ENCODE measurements at regions not wholly inside any gene's neighbourhood (a gene's known extent, or its start where the extent isn't known, plus 50 kb on each side); places are given as distances from the start of the nearest gene placed in this dataset.

DNA sequence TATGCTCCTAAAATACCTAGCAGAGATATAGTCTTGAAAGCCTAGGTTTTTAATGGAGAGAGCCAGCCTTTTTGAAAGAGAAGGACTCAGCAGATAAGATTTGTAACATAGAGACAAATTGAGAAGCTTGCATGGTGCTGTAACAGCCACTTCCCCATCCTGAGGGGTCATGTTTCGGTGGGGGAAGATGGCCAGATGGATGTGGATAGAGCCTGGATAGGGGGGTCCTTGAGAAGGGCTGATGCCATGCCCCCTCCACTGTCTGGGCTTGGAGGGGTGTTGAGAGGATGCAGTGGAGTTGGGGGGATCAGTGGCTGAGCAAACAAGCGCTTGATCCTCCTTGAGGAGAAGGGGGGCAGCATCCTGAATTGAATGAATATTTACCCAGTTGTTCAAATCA, 178.0 kb upstream of the HS6ST1 start:
- H3K27ac Mint-ChIP-seq = no peak overlapping the region
- ATAC-seq (no peak), DNase-seq (ENCODE audit: low spot score in 2 of 2) (no peak)
- H3K9me3 Mint-ChIP-seq = no peaks in the 10 kb centered on the region
- H3K36me3 Mint-ChIP-seq = no peaks in the 10 kb centered on the region

- DNase-seq (ENCODE audit: low spot score in 2 of 2) (peak in 1 of 2 donors; percentile 41), ATAC-seq (no peak)
- no peaks in the 10 kb centered on the region for H3K9me3 Mint-ChIP-seq
- H3K27ac Mint-ChIP-seq = no peak overlapping the region
- no peaks in the 10 kb centered on the region for H3K36me3 Mint-ChIP-seq
These were observed 178.8 kb upstream of the HS6ST1 start for GRCh38 chr2:128497461-128497860.

DNA sequence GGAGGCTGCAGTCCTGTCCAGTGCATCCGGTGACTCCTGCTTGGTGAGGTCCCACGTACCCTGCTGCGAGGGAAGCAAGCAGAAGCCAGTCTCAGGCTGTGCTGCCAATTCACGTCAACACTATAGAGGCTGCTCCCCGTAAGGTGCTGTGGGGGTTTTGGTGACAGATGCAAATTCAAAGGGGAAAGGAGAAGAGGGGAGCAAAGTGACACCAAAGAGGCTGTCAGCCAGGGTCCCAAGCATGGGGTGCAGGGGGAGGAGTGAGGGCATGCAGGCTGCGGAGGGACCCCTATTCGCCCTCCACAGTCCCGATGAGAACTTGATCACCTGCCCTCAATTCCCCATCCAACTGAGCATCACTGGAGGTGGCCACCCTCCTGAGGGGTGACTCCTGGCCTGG, 179.4 kb upstream of the HS6ST1 start:
- no peaks in the 10 kb centered on the region for H3K36me3 Mint-ChIP-seq
- H3K27ac Mint-ChIP-seq = no peak overlapping the region
- DNase-seq (ENCODE audit: low spot score in 2 of 2) = peak in 1 of 2 donors; percentile 33
- H3K9me3 Mint-ChIP-seq = no peaks in the 10 kb centered on the region
- no peak for ATAC-seq

- no peak for ATAC-seq
- H3K27ac Mint-ChIP-seq = no peak overlapping the region
- DNase-seq (ENCODE audit: low spot score in 2 of 2) = peak in 1 of 2 donors; percentile 30
These were observed 179.9 kb upstream of the HS6ST1 start for GRCh38 chr2:128498589-128498988.

GRCh38 chr2:128499367-128500137, 180.9 kb upstream of the HS6ST1 start:
- H3K9me3 Mint-ChIP-seq = no peaks in the 10 kb centered on the region
- no peak overlapping the region for H3K27ac Mint-ChIP-seq
- ATAC-seq (no peak), DNase-seq (ENCODE audit: low spot score in 2 of 2) (peak in 1 of 2 donors; percentile 28)
- no peaks in the 10 kb centered on the region for H3K36me3 Mint-ChIP-seq

More at GRCh38 chr2:128498589-128498988, 179.9 kb upstream of the HS6ST1 start:
- Mint-ChIP-seq H3K9me3 (no peaks in the 10 kb centered on the region), H3K36me3 (no peaks in the 10 kb centered on the region)

GRCh38 chr2:128500138-128500800, 181.6 kb upstream of the HS6ST1 start:
- Mint-ChIP-seq H3K36me3 (no peaks in the 10 kb centered on the region), H3K9me3 (no peaks in the 10 kb centered on the region), H3K27ac (no peak overlapping the region)
- DNase-seq (ENCODE audit: low spot score in 2 of 2) (peak in 1 of 2 donors; percentile 18), ATAC-seq (no peak)

DNA sequence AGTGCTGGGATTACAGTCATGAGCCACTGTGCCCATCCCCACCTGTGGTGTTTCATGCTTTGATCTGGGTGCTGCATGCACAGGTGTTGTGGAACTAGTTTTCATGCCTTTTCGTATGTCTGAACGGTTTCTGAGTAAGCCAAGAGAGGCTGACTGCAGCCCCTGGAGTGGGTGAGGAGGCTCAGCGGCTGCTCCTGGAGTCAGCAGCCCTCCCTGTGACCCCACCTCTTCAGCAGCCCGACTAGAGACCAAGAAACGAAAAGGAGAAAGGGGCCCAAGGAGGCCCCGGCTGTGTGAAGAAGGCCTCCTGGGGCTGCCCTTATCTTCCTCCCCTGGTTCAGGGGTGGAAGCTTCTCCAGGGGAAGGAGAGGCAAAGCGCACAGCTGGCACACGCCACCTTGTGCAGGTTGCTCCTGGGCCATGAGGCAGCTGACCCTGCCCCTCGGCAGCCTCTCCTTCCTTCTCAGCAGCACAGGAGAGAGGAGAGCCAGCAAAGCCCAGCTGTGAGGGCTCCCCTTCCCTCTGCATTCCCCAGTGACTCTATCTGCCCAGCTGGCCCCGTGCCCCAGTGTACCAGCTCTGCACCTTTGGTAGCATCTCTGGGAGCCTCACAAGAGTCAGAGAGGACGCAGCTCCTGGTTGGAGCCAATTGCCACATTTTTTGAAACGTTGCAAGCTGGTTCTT, 182.5 kb upstream of the HS6ST1 start:
- H3K9me3 Mint-ChIP-seq = no peaks in the 10 kb centered on the region
- no peak overlapping the region for H3K27ac Mint-ChIP-seq
- H3K36me3 Mint-ChIP-seq = no peaks in the 10 kb centered on the region
- ATAC-seq (no peak), DNase-seq (ENCODE audit: low spot score in 2 of 2) (peak in 1 of 2 donors; percentile 28)

- no peaks in the 10 kb centered on the region for H3K9me3 Mint-ChIP-seq
- DNase-seq (ENCODE audit: low spot score in 2 of 2) (peak in 1 of 2 donors; percentile 28), ATAC-seq (no peak)
- peak overlapping the region in 1 of 2 donors; percentile 6 for H3K27ac Mint-ChIP-seq
- no peaks in the 10 kb centered on the region for H3K36me3 Mint-ChIP-seq
These were observed 183.0 kb upstream of the HS6ST1 start for GRCh38 chr2:128501700-128502099.

DNA sequence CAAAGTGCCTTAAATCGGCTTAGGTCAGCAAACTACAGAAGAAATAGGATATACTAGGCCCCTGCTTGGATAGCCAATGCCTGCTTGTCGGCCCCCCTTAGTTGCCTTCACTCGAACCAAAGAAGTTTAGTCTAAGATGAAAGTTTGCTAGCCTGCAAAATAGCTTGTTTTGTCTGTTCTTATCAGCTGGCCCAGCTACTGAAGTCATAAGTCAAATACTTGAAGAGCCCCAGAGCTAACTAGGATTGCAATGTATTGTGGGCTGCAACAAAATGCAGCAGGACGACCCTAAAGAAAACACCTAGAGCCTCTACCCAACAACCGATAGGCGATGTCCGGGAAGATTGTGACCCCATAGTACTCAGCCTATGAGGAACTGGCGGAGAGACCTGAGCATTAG, 183.5 kb upstream of the HS6ST1 start:
- ATAC-seq (no peak), DNase-seq (ENCODE audit: low spot score in 2 of 2) (no peak)
- H3K36me3 Mint-ChIP-seq = no peaks in the 10 kb centered on the region
- no peak overlapping the region for H3K27ac Mint-ChIP-seq
- no peaks in the 10 kb centered on the region for H3K9me3 Mint-ChIP-seq

DNA sequence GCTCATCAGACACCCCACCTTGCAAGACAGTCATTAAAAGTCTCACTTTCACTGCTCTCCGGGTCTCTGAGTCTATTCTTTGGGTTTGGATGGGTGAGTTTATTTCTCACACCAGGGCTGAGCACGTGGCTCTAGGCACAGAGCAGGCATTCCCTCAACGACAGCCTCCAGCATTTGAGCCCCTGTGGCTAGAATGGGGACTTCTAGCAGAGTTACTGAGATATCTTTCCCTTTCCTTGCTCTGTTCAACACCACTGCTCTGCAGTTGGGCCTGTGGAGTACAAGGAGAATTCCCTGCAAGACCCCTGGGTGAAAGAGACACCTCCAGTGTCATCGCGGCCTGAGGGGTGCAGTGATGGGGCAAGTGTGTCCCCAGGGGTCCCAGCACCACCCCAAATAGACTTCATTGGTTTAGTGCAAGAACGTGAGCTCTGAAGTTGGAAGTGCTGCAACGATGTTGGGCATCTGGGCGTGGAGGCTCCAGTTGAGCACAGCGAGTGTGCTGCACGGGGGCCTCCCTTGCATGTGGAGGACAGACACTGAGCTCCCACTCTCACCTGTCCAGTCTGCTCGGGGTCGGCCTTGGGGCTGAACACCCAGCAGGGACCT, 184.1 kb upstream of the HS6ST1 start:
- no peak for ATAC-seq

DNA sequence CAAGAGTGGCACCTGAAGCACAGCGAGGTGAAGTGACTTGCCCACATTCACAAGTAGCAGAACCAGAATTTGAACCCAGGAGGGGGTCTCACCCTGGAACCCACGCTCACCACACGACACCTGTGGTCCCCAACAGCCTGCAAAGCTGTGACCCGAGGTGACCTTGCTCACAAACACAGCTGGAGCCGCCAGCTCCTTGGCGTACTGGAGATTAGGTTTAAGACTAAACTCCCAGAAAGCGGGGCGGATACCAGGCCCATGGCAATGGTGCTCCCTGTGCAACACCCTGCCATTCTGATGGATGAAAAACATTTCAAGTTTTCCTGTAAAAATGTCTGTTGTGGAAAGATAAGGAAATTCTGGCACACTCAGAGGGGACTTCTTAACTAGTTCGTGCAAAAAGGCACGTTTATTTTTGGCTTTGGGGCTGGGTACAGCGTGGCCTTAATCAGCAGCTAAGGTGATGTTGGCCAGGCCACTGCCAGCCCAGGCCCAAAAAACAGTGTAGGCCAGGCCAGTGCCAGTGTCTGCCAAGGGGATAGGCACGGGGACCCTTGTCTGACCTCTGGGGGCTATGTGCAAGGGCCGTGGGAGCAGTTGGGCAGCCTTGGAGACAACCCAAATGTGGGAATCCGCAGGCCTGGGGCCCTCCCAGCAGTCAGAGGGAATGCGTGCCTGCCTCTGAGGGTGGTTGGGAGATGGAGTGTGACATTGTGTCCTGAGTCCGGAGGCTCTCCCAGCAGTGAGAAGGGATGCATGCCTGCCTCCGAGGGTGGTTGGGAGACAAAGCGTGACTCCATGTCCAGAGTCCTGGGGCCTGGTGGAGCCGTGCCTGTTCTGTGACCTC, 185.0 kb upstream of the HS6ST1 start:
- ATAC-seq = no peak
- DNase-seq (ENCODE audit: low spot score in 2 of 2) = peak in 1 of 2 donors; percentile 51
- Mint-ChIP-seq H3K9me3 (no peaks in the 10 kb centered on the region), H3K27ac (no peak overlapping the region), H3K36me3 (no peaks in the 10 kb centered on the region)

More for the DNA sequence above, 184.1 kb upstream of the HS6ST1 start:
- no peaks in the 10 kb centered on the region for H3K9me3 Mint-ChIP-seq
- no peaks in the 10 kb centered on the region for H3K36me3 Mint-ChIP-seq
- H3K27ac Mint-ChIP-seq = no peak overlapping the region
- DNase-seq (ENCODE audit: low spot score in 2 of 2) = peak in 1 of 2 donors; percentile 53

GRCh38 chr2:128504246-128505149, 185.8 kb upstream of the HS6ST1 start:
- H3K9me3 Mint-ChIP-seq = no peaks in the 10 kb centered on the region
- H3K27ac Mint-ChIP-seq = no peak overlapping the region
- H3K36me3 Mint-ChIP-seq = no peaks in the 10 kb centered on the region
- DNase-seq (ENCODE audit: low spot score in 2 of 2) = no peak
- no peak for ATAC-seq

DNA sequence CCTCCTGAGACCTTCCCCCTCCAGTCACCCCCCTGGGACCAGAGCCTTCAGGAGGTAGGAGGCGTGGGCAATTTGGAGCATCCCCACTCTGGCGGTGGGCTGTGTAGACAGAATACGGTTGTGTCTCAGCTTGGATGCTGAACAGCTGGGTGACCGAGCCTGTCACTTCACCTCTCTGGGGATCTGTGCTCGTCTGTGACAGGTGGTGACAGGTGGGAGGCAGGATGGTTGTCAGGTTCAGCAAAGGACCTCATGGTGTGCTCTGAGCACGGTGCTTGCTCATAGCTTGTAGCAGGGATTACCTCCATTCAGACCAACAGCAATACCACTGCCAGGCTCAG, 186.5 kb upstream of the HS6ST1 start:
- DNase-seq (ENCODE audit: low spot score in 2 of 2) (peak in 1 of 2 donors; percentile 47), ATAC-seq (no peak)
- Mint-ChIP-seq H3K27ac (no peak overlapping the region), H3K9me3 (no peaks in the 10 kb centered on the region), H3K36me3 (no peaks in the 10 kb centered on the region)

- H3K9me3 Mint-ChIP-seq = no peaks in the 10 kb centered on the region
These were observed 187.2 kb upstream of the HS6ST1 start for GRCh38 chr2:128505575-128506526.

More at GRCh38 chr2:128505575-128506526, 187.2 kb upstream of the HS6ST1 start:
- Mint-ChIP-seq H3K27ac (no peak overlapping the region), H3K36me3 (no peaks in the 10 kb centered on the region)
- ATAC-seq = no peak
- DNase-seq (ENCODE audit: low spot score in 2 of 2) = peak in 1 of 2 donors; percentile 13

All from activated naive CD4-positive, alpha-beta T cell treated with anti-CD3 and anti-CD28 coated beads, Interleukin-2, amount 50 U/mL, for 72 hours (primary cell).